Thyroid gland (tissue), 4 donors: ENCODE measurements at regions not wholly inside any gene's neighbourhood (a gene's known extent, or its start where the extent isn't known, plus 50 kb on each side); places are given as distances from the start of the nearest gene placed in this dataset.
"Not testable (repeated sequence)": the region's sequence is repeated elsewhere in the genome, so short reads cannot be mapped to it uniquely, and the experiment has no call there.

Source experiments
- POLR2A ChIP-seq, 2 donors: fragments of 450-650 bp; IDR thresholded peaks; one replicate each; pipeline ENCODE4 v1.6.1; 2017; ENCODE audit warnings: antibody characterized with exemption in 2 of 2, mild to moderate bottlenecking in 2 of 2, moderate library complexity in 1 of 2
- TF ChIP-seq, protein P1 (sequence below), 6 experiments: fragments of 200-600 bp in 3 of 6; fragments of 450-650 bp in 3 of 6; sonication (generic) in 3 of 6; IDR thresholded peaks; one replicate each; pipeline ENCODE4 v1.5.1; 2016 to 2019; ENCODE audit warnings: antibody characterized with exemption in 6 of 6, mild to moderate bottlenecking in 2 of 6, inconsistent platforms in 1 of 6, moderate library complexity in 1 of 6

DNA sequence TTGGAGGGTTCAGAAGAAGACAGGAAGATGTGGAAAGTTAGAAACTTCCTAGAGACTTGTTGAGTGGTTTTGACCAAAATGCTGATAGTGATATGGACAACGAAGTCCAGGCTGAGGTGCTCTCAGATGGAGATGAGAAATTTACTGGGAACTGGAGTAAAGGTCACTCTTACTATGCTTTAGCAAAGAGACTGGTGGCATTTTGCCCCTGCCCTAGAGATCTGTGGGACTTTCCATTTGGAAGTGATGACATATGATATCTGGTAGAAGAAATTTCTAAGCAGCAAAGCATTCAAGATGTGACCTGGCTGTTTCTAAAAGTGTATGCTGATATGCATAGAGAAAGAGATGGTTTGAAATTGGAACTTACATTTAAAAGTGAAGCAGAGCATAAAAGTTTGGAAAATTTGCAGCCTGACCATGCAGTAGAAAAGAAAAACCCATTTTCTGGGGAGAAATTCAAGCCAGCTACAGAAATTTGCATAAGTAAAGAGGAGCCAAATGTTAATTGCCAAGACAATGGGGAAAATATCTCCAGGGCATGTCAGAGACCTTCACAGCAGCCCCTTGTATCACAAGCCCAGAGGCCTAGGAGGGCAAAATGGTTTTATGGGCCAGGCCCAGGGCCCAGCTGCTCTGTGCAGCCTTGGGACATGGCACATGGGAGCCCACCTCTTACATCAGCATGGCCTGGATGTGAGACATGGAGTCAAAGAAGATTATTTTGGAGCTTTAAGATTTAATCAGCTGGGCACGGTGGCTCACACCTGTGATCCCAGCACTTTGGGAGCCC, 63.1 kb upstream of the SLC1A4 start:
- TF ChIP-seq POLR2A (IDR thresholded peaks at IDR 0.05), result not testable (repeated sequence)
- TF ChIP-seq, protein P1, sequence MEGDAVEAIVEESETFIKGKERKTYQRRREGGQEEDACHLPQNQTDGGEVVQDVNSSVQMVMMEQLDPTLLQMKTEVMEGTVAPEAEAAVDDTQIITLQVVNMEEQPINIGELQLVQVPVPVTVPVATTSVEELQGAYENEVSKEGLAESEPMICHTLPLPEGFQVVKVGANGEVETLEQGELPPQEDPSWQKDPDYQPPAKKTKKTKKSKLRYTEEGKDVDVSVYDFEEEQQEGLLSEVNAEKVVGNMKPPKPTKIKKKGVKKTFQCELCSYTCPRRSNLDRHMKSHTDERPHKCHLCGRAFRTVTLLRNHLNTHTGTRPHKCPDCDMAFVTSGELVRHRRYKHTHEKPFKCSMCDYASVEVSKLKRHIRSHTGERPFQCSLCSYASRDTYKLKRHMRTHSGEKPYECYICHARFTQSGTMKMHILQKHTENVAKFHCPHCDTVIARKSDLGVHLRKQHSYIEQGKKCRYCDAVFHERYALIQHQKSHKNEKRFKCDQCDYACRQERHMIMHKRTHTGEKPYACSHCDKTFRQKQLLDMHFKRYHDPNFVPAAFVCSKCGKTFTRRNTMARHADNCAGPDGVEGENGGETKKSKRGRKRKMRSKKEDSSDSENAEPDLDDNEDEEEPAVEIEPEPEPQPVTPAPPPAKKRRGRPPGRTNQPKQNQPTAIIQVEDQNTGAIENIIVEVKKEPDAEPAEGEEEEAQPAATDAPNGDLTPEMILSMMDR (IDR thresholded peaks at IDR 0.05), result not testable (repeated sequence)
